ENCODE measurements at regions not wholly inside any gene's neighbourhood (a gene's known extent, or its start where the extent isn't known, plus 50 kb on each side); places are given as distances from the start of the nearest gene placed in this dataset.
A peak's percentile ranks its signal among the peaks of the same experiment; 100 is the strongest.

- peak overlapping the region; percentile 29 for H3K4me2 ChIP-seq (ENCODE audit: low read length)
- no peaks in the 10 kb centered on the region for H3K9me3 ChIP-seq (replicated peaks; ENCODE audit: low read length)
Observed at GRCh38 chr6:147699140-147699539, 190.7 kb downstream of the SAMD5 start.

GRCh38 chr6:147699637-147700036, 191.1 kb downstream of the SAMD5 start:
- Histone ChIP-seq H3K4me2 (ENCODE audit: low read length) (peak overlapping the region; percentile 29), H3K4me3 (ENCODE audit: low read length) (no peak overlapping the region), H3K27me3 (ENCODE audit: control insufficient read depth, insufficient read depth, low read length) (no peaks in the 10 kb centered on the region), H3K4me1 (ENCODE audit: control insufficient read depth, insufficient read depth, low read length) (peaks cover 18% of the 10 kb centered on the region), H3K36me3 (ENCODE audit: insufficient read depth, low read length) (no peaks in the 10 kb centered on the region), H3K9ac (ENCODE audit: low read depth, low read length) (no peak overlapping the region), H3K9me3 (replicated peaks; ENCODE audit: low read length) (no peaks in the 10 kb centered on the region)

More at GRCh38 chr6:147699140-147699539, 190.7 kb downstream of the SAMD5 start:
- Histone ChIP-seq H3K9ac (ENCODE audit: low read depth, low read length) (no peak overlapping the region), H3K4me3 (ENCODE audit: low read length) (no peak overlapping the region), H3K4me1 (ENCODE audit: control insufficient read depth, insufficient read depth, low read length) (peaks cover 18% of the 10 kb centered on the region), H3K27me3 (ENCODE audit: control insufficient read depth, insufficient read depth, low read length) (no peaks in the 10 kb centered on the region), H3K36me3 (ENCODE audit: insufficient read depth, low read length) (no peaks in the 10 kb centered on the region)

GRCh38 chr6:147700436-147701209, 192.1 kb downstream of the SAMD5 start:
- Histone ChIP-seq H3K4me2 (ENCODE audit: low read length) (no peak overlapping the region), H3K4me1 (ENCODE audit: control insufficient read depth, insufficient read depth, low read length) (peaks cover 18% of the 10 kb centered on the region), H3K9me3 (replicated peaks; ENCODE audit: low read length) (no peaks in the 10 kb centered on the region), H3K4me3 (ENCODE audit: low read length) (no peak overlapping the region), H3K9ac (ENCODE audit: low read depth, low read length) (no peak overlapping the region), H3K27me3 (ENCODE audit: control insufficient read depth, insufficient read depth, low read length) (no peaks in the 10 kb centered on the region), H3K36me3 (ENCODE audit: insufficient read depth, low read length) (no peaks in the 10 kb centered on the region)

GRCh38 chr6:147704691-147705090, 196.2 kb downstream of the SAMD5 start:
- Histone ChIP-seq H3K4me2 (ENCODE audit: low read length) (no peak overlapping the region), H3K9ac (ENCODE audit: low read depth, low read length) (no peak overlapping the region), H3K4me3 (ENCODE audit: low read length) (no peak overlapping the region)

GRCh38 chr6:147707524-147707923, 199.0 kb downstream of the SAMD5 start:
- no peak overlapping the region for H3K9ac ChIP-seq (ENCODE audit: low read depth, low read length)
- H3K4me3 ChIP-seq (ENCODE audit: low read length) = no peak overlapping the region
- H3K9me3 ChIP-seq (replicated peaks; ENCODE audit: low read length) = no peaks in the 10 kb centered on the region
- no peaks in the 10 kb centered on the region for H3K4me1 ChIP-seq (ENCODE audit: control insufficient read depth, insufficient read depth, low read length)
- no peaks in the 10 kb centered on the region for H3K27me3 ChIP-seq (ENCODE audit: control insufficient read depth, insufficient read depth, low read length)
- H3K4me2 ChIP-seq (ENCODE audit: low read length) = no peak overlapping the region
- H3K36me3 ChIP-seq (ENCODE audit: insufficient read depth, low read length) = no peaks in the 10 kb centered on the region

More at GRCh38 chr6:147704691-147705090, 196.2 kb downstream of the SAMD5 start:
- no peaks in the 10 kb centered on the region for H3K36me3 ChIP-seq (ENCODE audit: insufficient read depth, low read length)
- H3K4me1 ChIP-seq (ENCODE audit: control insufficient read depth, insufficient read depth, low read length) = peaks cover 12% of the 10 kb centered on the region
- no peaks in the 10 kb centered on the region for H3K9me3 ChIP-seq (replicated peaks; ENCODE audit: low read length)
- no peaks in the 10 kb centered on the region for H3K27me3 ChIP-seq (ENCODE audit: control insufficient read depth, insufficient read depth, low read length)

- Histone ChIP-seq H3K4me1 (ENCODE audit: control insufficient read depth, insufficient read depth, low read length) (no peaks in the 10 kb centered on the region), H3K4me2 (ENCODE audit: low read length) (no peak overlapping the region), H3K36me3 (ENCODE audit: insufficient read depth, low read length) (no peaks in the 10 kb centered on the region), H3K4me3 (ENCODE audit: low read length) (no peak overlapping the region), H3K9ac (ENCODE audit: low read depth, low read length) (no peak overlapping the region), H3K27me3 (ENCODE audit: control insufficient read depth, insufficient read depth, low read length) (no peaks in the 10 kb centered on the region), H3K9me3 (replicated peaks; ENCODE audit: low read length) (no peaks in the 10 kb centered on the region)
Observed at GRCh38 chr6:147708170-147708569, 199.7 kb downstream of the SAMD5 start.

- Histone ChIP-seq H3K4me2 (ENCODE audit: low read length) (no peak overlapping the region), H3K9ac (ENCODE audit: low read depth, low read length) (no peak overlapping the region), H3K27me3 (ENCODE audit: control insufficient read depth, insufficient read depth, low read length) (no peaks in the 10 kb centered on the region), H3K9me3 (replicated peaks; ENCODE audit: low read length) (no peaks in the 10 kb centered on the region), H3K36me3 (ENCODE audit: insufficient read depth, low read length) (no peaks in the 10 kb centered on the region), H3K4me3 (ENCODE audit: low read length) (no peak overlapping the region), H3K4me1 (ENCODE audit: control insufficient read depth, insufficient read depth, low read length) (no peaks in the 10 kb centered on the region)
Observed at GRCh38 chr6:147709396-147710272, 201.1 kb downstream of the SAMD5 start.

GRCh38 chr6:147710890-147711289, 202.4 kb downstream of the SAMD5 start:
- H3K27me3 ChIP-seq (ENCODE audit: control insufficient read depth, insufficient read depth, low read length) = no peaks in the 10 kb centered on the region
- no peak overlapping the region for H3K4me2 ChIP-seq (ENCODE audit: low read length)
- no peaks in the 10 kb centered on the region for H3K9me3 ChIP-seq (replicated peaks; ENCODE audit: low read length)
- no peaks in the 10 kb centered on the region for H3K4me1 ChIP-seq (ENCODE audit: control insufficient read depth, insufficient read depth, low read length)
- no peaks in the 10 kb centered on the region for H3K36me3 ChIP-seq (ENCODE audit: insufficient read depth, low read length)
- no peak overlapping the region for H3K4me3 ChIP-seq (ENCODE audit: low read length)
- H3K9ac ChIP-seq (ENCODE audit: low read depth, low read length) = no peak overlapping the region

- Histone ChIP-seq H3K4me1 (ENCODE audit: control insufficient read depth, insufficient read depth, low read length) (no peaks in the 10 kb centered on the region), H3K4me2 (ENCODE audit: low read length) (no peak overlapping the region), H3K36me3 (ENCODE audit: insufficient read depth, low read length) (no peaks in the 10 kb centered on the region), H3K4me3 (ENCODE audit: low read length) (no peak overlapping the region), H3K9me3 (replicated peaks; ENCODE audit: low read length) (no peaks in the 10 kb centered on the region), H3K9ac (ENCODE audit: low read depth, low read length) (no peak overlapping the region), H3K27me3 (ENCODE audit: control insufficient read depth, insufficient read depth, low read length) (no peaks in the 10 kb centered on the region)
Observed at GRCh38 chr6:147711476-147711875, 203.0 kb downstream of the SAMD5 start.

- H3K9ac ChIP-seq (ENCODE audit: low read depth, low read length) = no peak overlapping the region
- H3K36me3 ChIP-seq (ENCODE audit: insufficient read depth, low read length) = no peaks in the 10 kb centered on the region
- H3K4me3 ChIP-seq (ENCODE audit: low read length) = no peak overlapping the region
- H3K4me1 ChIP-seq (ENCODE audit: control insufficient read depth, insufficient read depth, low read length) = no peaks in the 10 kb centered on the region
- no peak overlapping the region for H3K4me2 ChIP-seq (ENCODE audit: low read length)
- peaks cover 4% of the 10 kb centered on the region for H3K27me3 ChIP-seq (ENCODE audit: control insufficient read depth, insufficient read depth, low read length)
- H3K9me3 ChIP-seq (replicated peaks; ENCODE audit: low read length) = no peaks in the 10 kb centered on the region
Observed at GRCh38 chr6:147712841-147713240, 204.4 kb downstream of the SAMD5 start.

- H3K9me3 ChIP-seq (replicated peaks; ENCODE audit: low read length) = no peaks in the 10 kb centered on the region
- H3K9ac ChIP-seq (ENCODE audit: low read depth, low read length) = no peak overlapping the region
- no peaks in the 10 kb centered on the region for H3K36me3 ChIP-seq (ENCODE audit: insufficient read depth, low read length)
Observed at GRCh38 chr6:147715035-147715434, 206.5 kb downstream of the SAMD5 start.

More at GRCh38 chr6:147715035-147715434, 206.5 kb downstream of the SAMD5 start:
- Histone ChIP-seq H3K4me2 (ENCODE audit: low read length) (no peak overlapping the region), H3K4me3 (ENCODE audit: low read length) (no peak overlapping the region), H3K4me1 (ENCODE audit: control insufficient read depth, insufficient read depth, low read length) (no peaks in the 10 kb centered on the region), H3K27me3 (ENCODE audit: control insufficient read depth, insufficient read depth, low read length) (peaks cover 4% of the 10 kb centered on the region)
